Transverse colon (tissue), 4 donors: ENCODE measurements at regions not wholly inside any gene's neighbourhood (a gene's known extent, or its start where the extent isn't known, plus 50 kb on each side); places are given as distances from the start of the nearest gene placed in this dataset.

ENCODE experiments used
- DNase-seq: peaks from one replicate; pipeline ENCODE4 v3.0.0-alpha.2; 2019
- H3K27ac ChIP-seq, 4 donors: fragments of 200-600 bp; sonication (generic); 2 replicates each; pipeline ENCODE4 v1.5.1; 2016 to 2018; ENCODE audit warnings: inconsistent platforms in 4 of 4
- H3K27me3 ChIP-seq: fragments of 200-600 bp; sonication (generic); 2 replicates; pipeline ENCODE4 v1.5.1; 2017; ENCODE audit warnings: inconsistent platforms
- H3K36me3 ChIP-seq, 4 donors: fragments of 200-600 bp; sonication (generic); 2 replicates each; pipeline ENCODE4 v1.5.1; 2017 to 2019; ENCODE audit warnings: inconsistent platforms in 4 of 4
- H3K4me1 ChIP-seq, 4 donors: fragments of 200-600 bp; sonication (generic); 2 replicates each; pipeline ENCODE4 v1.5.1; 2017 to 2020; ENCODE audit warnings: inconsistent platforms in 4 of 4
- H3K4me3 ChIP-seq, 4 donors: fragments of 200-600 bp; sonication (generic); 1 replicate in 1 of 4; 2 replicates in 3 of 4; pipeline versions ENCODE4 v1.5.1 to v1.6.1; 2017 to 2019; ENCODE audit warnings: inconsistent platforms in 4 of 4
- H3K9me3 ChIP-seq, 2 donors: fragments of 200-600 bp; sonication (generic); 2 replicates each; pipeline ENCODE4 v1.5.1; 2017 to 2019; ENCODE audit warnings: inconsistent platforms in 2 of 2
- EP300 ChIP-seq: sonication (generic); formaldehyde crosslinking; IDR thresholded peaks from one replicate; pipeline ENCODE4 v1.6.1; 2017; ENCODE audit warnings: antibody characterized with exemption, low read depth
- POLR2A ChIP-seq: fragments of 450-650 bp; IDR thresholded peaks from one replicate; pipeline ENCODE4 v1.6.1; 2016; ENCODE audit warnings: antibody characterized with exemption, mild to moderate bottlenecking, moderate library complexity
- POLR2AphosphoS5 ChIP-seq, 3 donors: sonication (generic); formaldehyde crosslinking; IDR thresholded peaks; one replicate each; pipeline ENCODE4 v1.6.1; 2016; ENCODE audit warnings: antibody characterized with exemption in 3 of 3
- WGBS, 2 donors: methylation state at CpG; one replicate each; pipeline ENCODE4 v1.1.5; 2018; ENCODE audit warnings: low coverage in 1 of 2; 5-methylcytosine and 5-hydroxymethylcytosine counted together
- in situ Hi-C, 4 donors: fragments of 200-750 bp; cut with MboI; loops; one replicate each; pipeline versions ENCODE4 v1.15.0 to v1.15.1; 2017; ENCODE audit warnings: low sequenced_read_pairs in 3 of 4, low pct_ligation_motif_present in 1 of 4, low pct_unique_long_range_greater_than_20kb in 1 of 4
- intact Hi-C: fragments of 100-400 bp; cut with DNase I; formaldehyde crosslinking; loops from one replicate; pipeline ENCODE4 v1.15.1; 2023; ENCODE audit warnings: low total_unique reads
- TF ChIP-seq, protein P1 (sequence below), 5 experiments: fragments of 200-600 bp in 3 of 5; fragments of 450-650 bp in 2 of 5; sonication (generic) in 3 of 5; IDR thresholded peaks; 1 replicate in 2 of 5; 2 replicates in 3 of 5; pipeline ENCODE4 v1.5.1; 2016 to 2017; ENCODE audit warnings: antibody characterized with exemption in 5 of 5, inconsistent platforms in 3 of 5, mild to moderate bottlenecking in 2 of 5, moderate library complexity in 1 of 5

GRCh38 chr14:76651410-76652055, 109.7 kb upstream of the VASH1 start:
- H3K4me1 ChIP-seq, result no peaks in the 10 kb centered on the region
- no peak overlapping the region for H3K4me3 ChIP-seq
- no peaks in the 10 kb centered on the region for H3K36me3 ChIP-seq
- no peak overlapping the region for H3K27ac ChIP-seq
- TF ChIP-seq EP300, result no peak
- no peaks in the 10 kb centered on the region for H3K27me3 ChIP-seq
- intact Hi-C loops (no loop called here), in situ Hi-C loops (no loop called here)
- WGBS, 2 donors, result 50 to 100% methylated on average over 1 to 3 of the region's 3 CpGs
- DNase-seq, result no peak
- no peaks in the 10 kb centered on the region for H3K9me3 ChIP-seq

DNA sequence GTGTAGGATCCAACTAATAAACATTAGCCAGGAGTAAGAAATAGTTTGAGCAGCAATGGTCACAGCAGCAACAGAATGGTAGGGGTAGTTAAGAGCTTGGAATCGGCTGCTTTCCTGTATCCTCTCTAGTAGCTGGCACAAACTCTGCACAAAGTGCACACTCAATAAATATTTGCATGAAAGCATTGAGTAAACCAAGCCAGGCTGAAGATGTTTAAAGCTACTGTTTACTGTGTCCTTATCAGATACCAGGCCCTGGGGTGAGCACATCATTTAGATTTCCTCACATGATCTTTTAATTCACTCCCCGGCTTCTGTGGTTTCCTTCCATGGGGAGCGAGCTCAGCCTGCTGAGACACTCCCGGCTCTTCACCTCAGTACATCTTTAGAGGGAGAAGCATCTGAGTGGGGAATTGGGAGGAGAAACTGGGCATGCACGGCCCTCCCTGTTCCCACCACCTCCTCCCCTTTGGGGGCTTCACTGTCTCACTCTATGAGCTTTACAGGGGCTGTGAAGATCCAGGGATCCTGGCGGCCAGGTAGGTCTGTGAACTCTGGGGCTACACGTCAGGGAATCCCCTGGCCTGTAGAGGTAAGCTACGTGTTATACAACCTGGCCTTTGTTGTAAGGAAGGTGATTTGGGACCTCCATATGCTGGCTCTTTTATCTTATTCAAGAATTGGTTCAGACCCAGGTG, 107.2 kb upstream of the VASH1 start:
- Histone ChIP-seq H3K27me3 (peaks cover 6% of the 10 kb centered on the region), H3K9me3 (peaks cover 4 to 5% of the 10 kb centered on the region in 2 donors), H3K27ac (no peak overlapping the region), H3K4me3 (no peak overlapping the region), H3K4me1 (no peaks in the 10 kb centered on the region), H3K36me3 (no peaks in the 10 kb centered on the region)
- no peak for DNase-seq
- in situ Hi-C loops (no loop called here), intact Hi-C loops (no loop called here)
- WGBS, 2 donors, result 28 to 42% methylated on average over 2 to 8 of the region's 8 CpGs
- TF ChIP-seq POLR2A (no peak), EP300 (no peak), POLR2AphosphoS5 (IDR thresholded peaks at IDR 0.05) (no peak)
- TF ChIP-seq, protein P1, sequence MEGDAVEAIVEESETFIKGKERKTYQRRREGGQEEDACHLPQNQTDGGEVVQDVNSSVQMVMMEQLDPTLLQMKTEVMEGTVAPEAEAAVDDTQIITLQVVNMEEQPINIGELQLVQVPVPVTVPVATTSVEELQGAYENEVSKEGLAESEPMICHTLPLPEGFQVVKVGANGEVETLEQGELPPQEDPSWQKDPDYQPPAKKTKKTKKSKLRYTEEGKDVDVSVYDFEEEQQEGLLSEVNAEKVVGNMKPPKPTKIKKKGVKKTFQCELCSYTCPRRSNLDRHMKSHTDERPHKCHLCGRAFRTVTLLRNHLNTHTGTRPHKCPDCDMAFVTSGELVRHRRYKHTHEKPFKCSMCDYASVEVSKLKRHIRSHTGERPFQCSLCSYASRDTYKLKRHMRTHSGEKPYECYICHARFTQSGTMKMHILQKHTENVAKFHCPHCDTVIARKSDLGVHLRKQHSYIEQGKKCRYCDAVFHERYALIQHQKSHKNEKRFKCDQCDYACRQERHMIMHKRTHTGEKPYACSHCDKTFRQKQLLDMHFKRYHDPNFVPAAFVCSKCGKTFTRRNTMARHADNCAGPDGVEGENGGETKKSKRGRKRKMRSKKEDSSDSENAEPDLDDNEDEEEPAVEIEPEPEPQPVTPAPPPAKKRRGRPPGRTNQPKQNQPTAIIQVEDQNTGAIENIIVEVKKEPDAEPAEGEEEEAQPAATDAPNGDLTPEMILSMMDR (IDR thresholded peaks at IDR 0.05), result no peak

DNA sequence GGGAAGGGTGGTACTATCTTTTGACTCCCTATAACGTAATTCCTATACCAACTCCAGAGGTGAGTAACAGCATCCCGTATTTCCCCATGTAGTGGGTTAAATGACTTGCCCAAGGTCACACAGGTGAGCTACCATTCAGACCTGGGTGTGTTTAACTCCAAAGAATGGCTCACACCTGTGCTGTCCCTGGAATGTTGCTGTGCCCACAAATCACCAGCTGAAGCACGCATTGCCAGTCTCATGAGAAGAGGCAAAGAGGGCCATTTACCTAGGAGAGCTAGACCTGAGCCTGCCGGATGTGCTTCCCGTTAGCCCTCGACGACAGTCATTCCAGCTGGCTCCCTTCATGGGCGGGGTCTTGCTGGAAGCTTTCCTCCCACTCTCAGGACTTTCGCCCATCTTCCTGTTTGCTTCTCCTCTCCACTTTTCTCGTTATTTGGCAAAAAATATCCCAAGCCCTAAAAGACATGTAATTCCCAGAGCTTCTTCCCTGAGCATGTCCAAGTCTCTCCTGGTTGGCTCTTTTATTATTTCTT, 106.6 kb upstream of the VASH1 start:
- no peak for TF ChIP-seq POLR2AphosphoS5 (IDR thresholded peaks at IDR 0.05)
- TF ChIP-seq, protein P1 (IDR thresholded peaks at IDR 0.05), result no peak
- TF ChIP-seq POLR2A, result no peak
- no peak for TF ChIP-seq EP300
- intact Hi-C loops (no loop called here), in situ Hi-C loops (no loop called here)
- H3K4me3 ChIP-seq, result no peak overlapping the region
- peaks cover 6% of the 10 kb centered on the region for H3K27me3 ChIP-seq
- H3K4me1 ChIP-seq, result no peaks in the 10 kb centered on the region
- peaks cover 4 to 10% of the 10 kb centered on the region in 2 donors for H3K9me3 ChIP-seq
- WGBS, 2 donors, result 29 to 31% methylated on average over 5 to 10 of the region's 10 CpGs
- H3K36me3 ChIP-seq, result no peaks in the 10 kb centered on the region
- no peak for DNase-seq
- H3K27ac ChIP-seq, result no peak overlapping the region

DNA sequence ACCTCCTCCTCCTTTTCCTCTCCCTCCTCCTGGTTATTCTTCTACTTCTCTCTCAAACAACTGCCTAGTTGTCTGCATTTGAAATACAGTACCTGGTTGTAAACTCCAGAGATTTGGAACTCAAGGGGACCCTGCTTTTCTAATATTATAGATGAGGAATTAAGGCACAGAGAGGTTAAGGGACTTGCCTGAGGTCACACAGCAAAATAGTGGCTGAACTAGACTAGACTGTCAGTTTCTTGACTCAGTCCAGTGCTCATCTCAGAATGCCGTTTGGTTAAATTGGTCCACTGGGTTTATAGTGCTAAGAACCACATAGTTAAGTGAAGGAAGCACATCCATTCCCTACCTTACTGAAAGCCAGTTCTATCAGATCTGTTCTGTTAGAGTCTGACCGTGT, 105.9 kb upstream of the VASH1 start:
- H3K27me3 ChIP-seq, result peaks cover 8% of the 10 kb centered on the region
- no peak for DNase-seq
- TF ChIP-seq, protein P1 (IDR thresholded peaks at IDR 0.05), result no peak
- TF ChIP-seq POLR2AphosphoS5 (IDR thresholded peaks at IDR 0.05) (no peak), EP300 (no peak), POLR2A (no peak)
- H3K4me1 ChIP-seq, result no peaks in the 10 kb centered on the region
- H3K4me3 ChIP-seq, result no peak overlapping the region
- H3K9me3 ChIP-seq, result peaks cover 4 to 10% of the 10 kb centered on the region in 2 donors
- H3K27ac ChIP-seq, result no peak overlapping the region
- in situ Hi-C loops (no loop called here), intact Hi-C loops (no loop called here)
- 40% methylated on average over 2 of the region's 2 CpGs for WGBS, 2 donors
- H3K36me3 ChIP-seq, result no peaks in the 10 kb centered on the region
